ENCODE measurements at regions not wholly inside any gene's neighbourhood (a gene's known extent, or its start where the extent isn't known, plus 50 kb on each side); places are given as distances from the start of the nearest gene placed in this dataset.

DNA sequence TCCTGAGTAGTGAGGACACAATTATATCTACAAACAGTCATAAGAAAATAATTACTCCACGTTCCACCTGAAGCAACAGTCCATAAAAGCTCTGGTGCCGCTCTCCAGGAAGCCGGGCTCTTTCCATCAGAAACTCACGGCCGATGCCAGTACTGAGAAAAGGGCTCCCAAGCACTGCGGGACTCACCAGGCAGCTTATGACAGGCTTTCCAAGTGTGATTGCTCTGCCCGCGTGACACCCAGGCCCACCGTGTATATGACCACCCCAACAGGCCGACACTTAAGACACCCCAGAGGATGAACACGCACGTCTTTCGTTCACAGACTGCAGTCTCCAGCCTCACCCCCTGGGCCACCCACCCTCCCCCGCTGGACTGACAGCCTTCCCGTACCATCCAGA lies 199.0 kb downstream of the UQCRFS1 start:
- 76 to 77% methylated on average over 15 of the region's 15 CpGs for WGBS, 2 donors
- intact Hi-C loops (cut with DNase I): no loop called here

DNA sequence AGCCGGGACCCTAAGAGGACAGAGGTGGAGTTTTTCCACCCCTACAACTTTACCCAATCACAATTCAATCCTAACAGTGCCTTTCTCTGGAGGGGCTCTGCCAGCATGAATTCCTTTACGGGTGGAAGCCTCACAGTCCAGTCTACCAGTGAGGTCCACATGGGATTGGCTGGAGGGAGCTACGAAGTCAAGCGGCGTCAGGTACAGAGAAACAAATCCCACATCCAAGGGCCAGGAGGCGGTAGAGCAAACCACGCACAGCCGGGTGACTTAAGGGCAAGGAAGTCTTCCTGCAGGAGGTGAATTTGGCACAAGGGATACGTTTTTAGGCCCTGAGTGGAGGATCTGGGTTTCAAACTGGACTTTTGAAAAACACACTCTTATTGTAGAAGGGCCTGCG lies 199.6 kb downstream of the UQCRFS1 start:
- intact Hi-C loops (cut with DNase I): no loop called here
- Histone ChIP-seq H3K4me3 (no peak overlapping the region), H3K4me1 (no peaks in the 10 kb centered on the region), H3K27ac (no peak overlapping the region), H3K36me3 (no peaks in the 10 kb centered on the region), H3K9me3 (no peaks in the 10 kb centered on the region), H3K27me3 (peaks cover 0 to 18% (median 0%) of the 10 kb centered on the region in 3 donors)
- TF ChIP-seq, protein P1, sequence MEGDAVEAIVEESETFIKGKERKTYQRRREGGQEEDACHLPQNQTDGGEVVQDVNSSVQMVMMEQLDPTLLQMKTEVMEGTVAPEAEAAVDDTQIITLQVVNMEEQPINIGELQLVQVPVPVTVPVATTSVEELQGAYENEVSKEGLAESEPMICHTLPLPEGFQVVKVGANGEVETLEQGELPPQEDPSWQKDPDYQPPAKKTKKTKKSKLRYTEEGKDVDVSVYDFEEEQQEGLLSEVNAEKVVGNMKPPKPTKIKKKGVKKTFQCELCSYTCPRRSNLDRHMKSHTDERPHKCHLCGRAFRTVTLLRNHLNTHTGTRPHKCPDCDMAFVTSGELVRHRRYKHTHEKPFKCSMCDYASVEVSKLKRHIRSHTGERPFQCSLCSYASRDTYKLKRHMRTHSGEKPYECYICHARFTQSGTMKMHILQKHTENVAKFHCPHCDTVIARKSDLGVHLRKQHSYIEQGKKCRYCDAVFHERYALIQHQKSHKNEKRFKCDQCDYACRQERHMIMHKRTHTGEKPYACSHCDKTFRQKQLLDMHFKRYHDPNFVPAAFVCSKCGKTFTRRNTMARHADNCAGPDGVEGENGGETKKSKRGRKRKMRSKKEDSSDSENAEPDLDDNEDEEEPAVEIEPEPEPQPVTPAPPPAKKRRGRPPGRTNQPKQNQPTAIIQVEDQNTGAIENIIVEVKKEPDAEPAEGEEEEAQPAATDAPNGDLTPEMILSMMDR (IDR thresholded peaks at IDR 0.05): no peak
- no peak for TF ChIP-seq POLR2A (IDR thresholded peaks at IDR 0.05)
- no peak for TF ChIP-seq POLR2AphosphoS5 (IDR thresholded peaks at IDR 0.05)
- TF ChIP-seq EP300 (IDR thresholded peaks at IDR 0.05): no peak
- WGBS, 2 donors: 69% methylated on average over 10 of the region's 10 CpGs
- peak; percentile 40 for DNase-seq

More for the DNA sequence above, 199.0 kb downstream of the UQCRFS1 start:
- H3K9me3 ChIP-seq: no peaks in the 10 kb centered on the region
- H3K27me3 ChIP-seq: peaks cover 0 to 20% (median 0%) of the 10 kb centered on the region in 3 donors
- TF ChIP-seq EP300 (IDR thresholded peaks at IDR 0.05) (no peak), POLR2A (IDR thresholded peaks at IDR 0.05) (no peak)
- TF ChIP-seq, protein P1 (IDR thresholded peaks at IDR 0.05): no peak
- H3K4me1 ChIP-seq: no peaks in the 10 kb centered on the region
- DNase-seq: peak; percentile 54
- H3K27ac ChIP-seq: no peak overlapping the region
- H3K36me3 ChIP-seq: no peaks in the 10 kb centered on the region
- H3K4me3 ChIP-seq: no peak overlapping the region

DNA sequence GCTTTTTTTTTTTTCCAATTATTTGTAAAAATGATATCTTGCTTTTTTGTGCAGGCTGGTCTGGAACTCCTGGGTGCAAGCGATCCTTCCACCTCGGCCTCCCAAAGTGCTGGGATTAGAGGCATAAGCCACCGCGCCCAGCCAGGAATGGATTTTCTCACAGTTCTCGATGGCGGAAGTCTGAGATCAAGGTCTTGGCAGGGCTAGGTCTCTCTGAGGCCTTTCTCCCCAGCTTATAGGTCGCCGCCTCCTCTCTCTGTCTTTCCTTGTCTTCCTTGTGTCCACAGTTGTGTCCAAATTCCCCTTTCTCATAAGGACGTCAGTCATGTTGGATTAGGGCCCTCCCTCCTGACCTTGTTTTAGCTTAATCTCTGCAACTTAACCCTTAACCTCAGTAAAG lies 200.5 kb downstream of the UQCRFS1 start:
- H3K4me3 ChIP-seq: no peak overlapping the region
- peaks cover 0 to 9% (median 0%) of the 10 kb centered on the region in 3 donors for H3K27me3 ChIP-seq
- 66 to 79% methylated on average over 9 of the region's 9 CpGs for WGBS, 2 donors
- H3K27ac ChIP-seq: no peak overlapping the region
- H3K4me1 ChIP-seq: no peaks in the 10 kb centered on the region
- H3K36me3 ChIP-seq: no peaks in the 10 kb centered on the region
- H3K9me3 ChIP-seq: no peaks in the 10 kb centered on the region
- DNase-seq: no peak
- no peak for TF ChIP-seq EP300 (IDR thresholded peaks at IDR 0.05)
- TF ChIP-seq POLR2A (IDR thresholded peaks at IDR 0.05): no peak
- TF ChIP-seq, protein P1 (IDR thresholded peaks at IDR 0.05): no peak
- TF ChIP-seq POLR2AphosphoS5 (IDR thresholded peaks at IDR 0.05): no peak
- intact Hi-C loops (cut with DNase I): no loop called here

DNA sequence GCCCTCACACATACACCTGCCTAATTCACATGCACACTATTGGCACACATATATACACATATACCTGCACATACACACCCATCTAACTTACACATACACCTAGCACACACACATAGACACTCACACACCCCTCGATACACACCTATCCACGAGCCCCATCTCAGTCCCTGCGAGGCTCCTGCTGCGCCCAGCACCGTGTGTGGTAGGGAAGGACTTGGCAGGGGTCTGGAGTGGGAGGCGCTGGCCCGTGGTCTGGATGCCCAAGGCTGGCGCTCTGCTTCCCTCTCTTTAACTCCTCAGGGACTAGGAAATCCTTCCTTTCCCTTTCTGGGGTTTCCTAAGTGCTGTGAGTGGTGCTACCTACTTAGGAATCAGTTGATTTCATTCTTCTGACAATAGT lies 202.7 kb downstream of the UQCRFS1 start:
- H3K36me3 ChIP-seq: no peaks in the 10 kb centered on the region
- WGBS, 2 donors: 81 to 83% methylated on average over 8 of the region's 8 CpGs
- H3K27ac ChIP-seq: no peak overlapping the region
- no peaks in the 10 kb centered on the region for H3K9me3 ChIP-seq
- TF ChIP-seq, protein P1 (IDR thresholded peaks at IDR 0.05): no peak
- TF ChIP-seq POLR2A (IDR thresholded peaks at IDR 0.05) (no peak), EP300 (IDR thresholded peaks at IDR 0.05) (no peak), POLR2AphosphoS5 (IDR thresholded peaks at IDR 0.05) (no peak)
- H3K4me3 ChIP-seq: no peak overlapping the region
- DNase-seq: no peak
- no peaks in the 10 kb centered on the region for H3K4me1 ChIP-seq
- no peaks in the 10 kb centered on the region for H3K27me3 ChIP-seq
- intact Hi-C loops (cut with DNase I): no loop called here

DNA sequence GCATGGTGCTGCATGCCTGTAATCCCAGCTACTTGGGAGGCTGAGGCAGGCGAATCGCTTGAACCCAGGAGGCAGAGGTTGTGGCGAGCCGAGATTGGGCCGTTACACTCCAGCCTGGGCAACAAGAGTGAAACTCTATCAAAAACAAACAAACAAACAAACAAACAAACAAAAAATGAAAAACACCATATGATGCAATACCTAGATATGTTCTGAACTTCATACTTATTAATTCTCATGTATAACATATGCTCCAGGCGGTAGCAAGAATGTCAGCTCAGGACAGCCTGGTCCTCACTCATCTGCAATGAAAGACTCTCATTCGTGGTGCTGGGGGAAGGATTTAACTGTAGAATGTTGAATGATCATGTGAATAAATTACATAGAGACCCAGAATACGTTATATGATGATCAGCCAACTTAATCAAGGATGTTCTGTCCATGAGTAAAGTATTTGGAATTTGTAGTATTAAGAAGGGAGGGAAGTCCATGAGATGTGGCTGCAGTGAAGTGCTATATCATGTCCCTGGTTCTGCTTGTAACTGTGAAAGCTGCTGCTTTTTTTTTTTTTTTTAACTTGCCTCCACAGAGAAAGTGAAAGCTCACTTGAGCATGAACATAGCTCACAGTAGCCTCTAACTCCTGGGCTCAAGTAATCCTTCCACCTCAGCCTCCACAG lies 206.8 kb downstream of the UQCRFS1 start:
- intact Hi-C loops (cut with DNase I): no loop called here
- 77 to 89% methylated on average over 8 of the region's 8 CpGs for WGBS, 2 donors
- Histone ChIP-seq H3K4me1 (no peaks in the 10 kb centered on the region), H3K27me3 (no peaks in the 10 kb centered on the region), H3K4me3 (no peak overlapping the region), H3K9me3 (no peaks in the 10 kb centered on the region), H3K36me3 (no peaks in the 10 kb centered on the region), H3K27ac (no peak overlapping the region)
- DNase-seq: no peak
- no peak for TF ChIP-seq EP300 (IDR thresholded peaks at IDR 0.05)
- no peak for TF ChIP-seq POLR2A (IDR thresholded peaks at IDR 0.05)
- TF ChIP-seq POLR2AphosphoS5 (IDR thresholded peaks at IDR 0.05): no peak
- TF ChIP-seq, protein P1 (IDR thresholded peaks at IDR 0.05): no peak

Data from sigmoid colon (tissue), 6 donors.